IPS-NIHi11 (cell line): ENCODE measurements at regions not wholly inside any gene's neighbourhood (a gene's known extent, or its start where the extent isn't known, plus 50 kb on each side); places are given as distances from the start of the nearest gene placed in this dataset.

ENCODE experiments used
- DNase-seq: peaks from one replicate; pipeline ENCODE4 v3.0.0; 2012; ENCODE audit warnings: mixed read lengths, low spot score

- DNase-seq: no peak
These were observed 65.4 kb upstream of the STK32A start for GRCh38 chr5:147169399-147169798.

- DNase-seq: no peak
These were observed 64.9 kb upstream of the STK32A start for GRCh38 chr5:147169901-147170300.

GRCh38 chr5:147170603-147171002, 64.2 kb upstream of the STK32A start:
- no peak for DNase-seq

- DNase-seq: no peak
These were observed 60.1 kb upstream of the STK32A start for GRCh38 chr5:147174671-147175265.

GRCh38 chr5:147175516-147176097, 59.2 kb upstream of the STK32A start:
- DNase-seq: no peak

GRCh38 chr5:147176422-147176821, 58.4 kb upstream of the STK32A start:
- DNase-seq: no peak

GRCh38 chr5:147177125-147177840, 57.5 kb upstream of the STK32A start:
- no peak for DNase-seq

GRCh38 chr5:147179562-147180147, 55.2 kb upstream of the STK32A start:
- no peak for DNase-seq

GRCh38 chr5:147180751-147181150, 54.1 kb upstream of the STK32A start:
- no peak for DNase-seq
